Erythroblast (primary cell): ENCODE measurements at regions not wholly inside any gene's neighbourhood (a gene's known extent, or its start where the extent isn't known, plus 50 kb on each side); places are given as distances from the start of the nearest gene placed in this dataset.
"Not testable (repeated sequence)": the region's sequence is repeated elsewhere in the genome, so short reads cannot be mapped to it uniquely, and the experiment has no call there.

Experiments used
- GATA1 ChIP-seq: IDR thresholded peaks from 2 replicates; pipeline ENCODE4 v1.6.1; 2011; ENCODE audit warnings: low read depth, mild to moderate bottlenecking, control low read depth, low read length, moderate library complexity
- POLR2A ChIP-seq: IDR thresholded peaks from 2 replicates; pipeline ENCODE4 v1.6.1; 2011; ENCODE audit warnings: mild to moderate bottlenecking, low read length

DNA sequence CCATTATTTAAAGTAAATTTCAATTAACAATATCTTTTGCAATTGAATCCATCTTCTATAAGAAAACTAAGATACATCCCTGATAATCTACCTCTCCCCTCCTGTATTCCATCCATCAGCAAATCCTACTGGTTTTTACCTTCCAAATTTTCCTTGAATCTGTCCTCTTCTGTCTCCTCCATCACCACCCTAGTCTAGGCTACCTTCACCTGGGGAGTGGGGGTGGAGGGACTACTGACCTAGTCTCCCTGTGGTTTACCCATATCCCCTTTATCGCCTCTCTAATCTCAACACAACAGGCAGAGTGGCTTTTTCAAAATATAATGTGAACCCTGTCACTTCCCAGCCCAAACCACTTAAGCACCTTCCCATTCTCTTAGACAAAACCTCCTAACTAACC, 327.8 kb downstream of the FAM72C start:
- TF ChIP-seq POLR2A, GATA1: not testable (repeated sequence)
